Ectodermal cell (in vitro differentiated cells): ENCODE measurements at regions not wholly inside any gene's neighbourhood (a gene's known extent, or its start where the extent isn't known, plus 50 kb on each side); places are given as distances from the start of the nearest gene placed in this dataset.
"Not testable (repeated sequence)": the region's sequence is repeated elsewhere in the genome, so short reads cannot be mapped to it uniquely, and the experiment has no call there.

Experiments used
- H3K27ac ChIP-seq: 2 replicates; pipeline ENCODE4 v1.7.0; 2013; ENCODE audit warnings: mild to moderate bottlenecking, low read depth, low read length; ENCODE audit not compliant: insufficient read depth, poor library complexity, severe bottlenecking
- H3K27me3 ChIP-seq: 2 replicates; pipeline ENCODE4 v1.7.0; 2013; ENCODE audit warnings: mild to moderate bottlenecking, low read length; ENCODE audit not compliant: insufficient read depth, control insufficient read depth, poor library complexity, severe bottlenecking
- H3K36me3 ChIP-seq: one replicate; pipeline ENCODE4 v1.7.0; 2013; ENCODE audit warnings: low read length; ENCODE audit not compliant: control insufficient read depth, insufficient read depth
- H3K4me1 ChIP-seq: one replicate; pipeline ENCODE4 v1.7.0; 2013; ENCODE audit warnings: low read length; ENCODE audit not compliant: control insufficient read depth, insufficient read depth
- H3K4me3 ChIP-seq: 2 replicates; pipeline ENCODE4 v1.7.0; 2013; ENCODE audit warnings: low read depth, low read length, control low read depth; ENCODE audit not compliant: insufficient read depth
- H3K9me3 ChIP-seq: 2 replicates; pipeline ENCODE4 v1.7.0; 2013; ENCODE audit warnings: mild to moderate bottlenecking, low read length, moderate library complexity; ENCODE audit not compliant: control insufficient read depth
- WGBS, 2 experiments: methylation state at CpG; one replicate each; pipeline ENCODE4 v1.1.7; 2013; ENCODE audit warnings: missing lambda C conversion rate in 2 of 2; 5-methylcytosine and 5-hydroxymethylcytosine counted together

DNA sequence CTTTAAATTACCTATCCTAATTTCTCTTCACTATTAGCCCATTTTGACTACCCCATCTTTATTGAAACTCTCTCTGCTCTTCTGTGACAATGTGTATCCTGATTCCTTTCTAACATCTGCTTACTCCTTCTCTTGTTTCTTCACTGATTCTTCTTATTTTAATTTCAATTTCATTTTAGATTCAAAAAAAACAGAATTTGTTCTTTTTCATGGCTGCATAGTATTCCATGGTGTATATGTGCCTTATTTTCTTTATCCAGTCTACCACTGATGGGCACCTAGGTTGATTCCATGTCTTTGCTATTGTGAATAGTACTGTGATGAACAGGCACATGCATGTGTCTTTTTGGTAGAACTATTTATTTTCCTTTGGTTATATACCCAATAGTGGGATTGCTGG, 120.0 kb upstream of the VAMP7 start:
- H3K36me3 ChIP-seq, result no peaks in the 10 kb centered on the region
- no peaks in the 10 kb centered on the region for H3K27me3 ChIP-seq
- H3K4me3 ChIP-seq, result no peak overlapping the region
- H3K4me1 ChIP-seq, result no peaks in the 10 kb centered on the region
- H3K9me3 ChIP-seq, result no peaks in the 10 kb centered on the region
- H3K27ac ChIP-seq, result no peak overlapping the region

DNA sequence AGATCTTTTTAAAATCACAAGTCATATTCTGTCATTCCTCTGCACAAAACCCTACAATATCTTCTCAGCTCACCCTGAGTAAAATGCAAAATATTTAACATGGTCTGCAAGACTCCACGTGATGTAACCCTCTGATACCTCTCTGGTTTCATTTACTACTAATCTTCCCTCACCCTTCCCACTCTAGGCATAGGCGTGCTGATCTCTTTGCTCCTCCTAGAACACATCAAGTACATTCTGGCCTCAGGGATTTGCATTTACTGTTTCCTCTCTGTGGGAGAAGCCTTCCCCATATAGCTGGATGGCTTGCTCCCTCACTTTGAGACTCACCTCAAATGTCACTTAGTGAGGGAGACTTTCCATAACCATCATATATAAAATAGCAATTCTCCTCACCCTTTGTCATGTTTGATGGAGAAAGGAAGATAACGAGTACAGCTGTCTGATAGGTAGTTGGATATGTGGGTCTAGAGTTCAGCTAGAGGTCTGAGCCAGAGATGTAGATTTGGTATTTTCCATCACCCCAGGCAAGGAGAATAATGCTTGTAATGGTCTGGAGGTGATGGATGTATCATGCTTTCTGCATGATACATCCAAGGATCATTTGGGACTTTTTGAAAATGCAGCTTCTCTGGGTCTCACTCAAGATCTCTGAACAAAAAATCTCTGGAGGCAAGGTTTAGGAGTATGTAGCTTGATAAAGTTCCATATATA, 123.9 kb upstream of the VAMP7 start:
- H3K4me3 ChIP-seq, result no peak overlapping the region
- no peaks in the 10 kb centered on the region for H3K9me3 ChIP-seq
- no peak overlapping the region for H3K27ac ChIP-seq
- H3K4me1 ChIP-seq, result no peaks in the 10 kb centered on the region
- WGBS, 2 experiments, result 74% methylated on average over 3 of the region's 3 CpGs
- no peaks in the 10 kb centered on the region for H3K27me3 ChIP-seq
- H3K36me3 ChIP-seq, result no peaks in the 10 kb centered on the region

DNA sequence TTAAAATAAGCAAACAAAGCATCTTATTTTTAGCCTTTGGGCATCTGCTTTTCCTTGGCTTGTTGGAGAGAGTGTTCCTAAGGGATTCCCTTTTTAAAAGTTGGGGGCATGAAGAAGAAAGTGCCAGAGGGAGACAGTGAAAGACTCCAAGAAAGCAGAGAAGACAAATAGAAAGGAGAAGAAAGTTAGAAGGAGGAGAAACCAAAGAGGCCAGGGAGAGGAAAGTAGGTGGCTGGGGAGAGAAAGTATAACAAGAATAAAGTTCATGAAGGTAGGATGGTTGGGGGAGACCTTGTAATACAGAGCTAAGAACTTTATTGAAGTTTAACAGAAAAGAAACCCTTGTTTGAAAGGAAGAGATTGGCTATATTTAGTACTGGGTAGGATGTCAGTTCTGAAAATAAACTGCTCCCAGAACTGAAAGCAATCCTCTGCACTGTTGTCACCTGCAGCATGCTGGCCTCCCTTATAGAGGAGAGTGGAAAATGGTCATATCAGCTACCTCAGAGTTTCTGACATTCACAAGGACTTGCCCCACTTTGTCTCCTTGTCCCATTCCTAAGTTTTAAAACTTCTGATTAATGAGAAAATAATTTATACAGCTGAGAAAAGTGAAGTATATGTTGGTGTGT, 125.3 kb upstream of the VAMP7 start:
- no peak overlapping the region for H3K27ac ChIP-seq
- no peaks in the 10 kb centered on the region for H3K27me3 ChIP-seq
- H3K4me3 ChIP-seq, result no peak overlapping the region
- no peaks in the 10 kb centered on the region for H3K4me1 ChIP-seq
- no peaks in the 10 kb centered on the region for H3K36me3 ChIP-seq
- peaks cover 3% of the 10 kb centered on the region for H3K9me3 ChIP-seq

DNA sequence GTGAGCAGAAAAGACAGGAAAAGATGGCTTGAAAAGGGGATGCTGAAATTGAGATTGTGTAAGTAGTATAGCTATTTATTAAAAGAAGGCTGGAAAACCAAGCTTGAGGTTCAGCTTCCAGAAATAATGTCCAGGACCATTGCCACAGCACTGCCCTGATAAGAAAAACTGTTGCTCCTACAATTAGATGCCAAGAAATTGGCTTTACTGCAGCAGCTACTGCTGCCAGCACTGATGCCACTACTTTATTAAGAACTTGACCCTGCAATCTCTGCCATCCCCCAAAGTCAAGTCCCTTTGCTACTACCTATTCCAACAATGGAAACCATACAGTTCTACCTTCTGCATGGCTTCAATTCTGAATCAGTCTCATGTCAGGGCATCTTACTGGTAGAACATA, 130.0 kb upstream of the VAMP7 start:
- no peak overlapping the region for H3K4me3 ChIP-seq
- no peak overlapping the region for H3K27ac ChIP-seq
- peaks cover 5% of the 10 kb centered on the region for H3K9me3 ChIP-seq
- H3K27me3 ChIP-seq, result no peaks in the 10 kb centered on the region
- H3K36me3 ChIP-seq, result no peaks in the 10 kb centered on the region
- H3K4me1 ChIP-seq, result no peaks in the 10 kb centered on the region

DNA sequence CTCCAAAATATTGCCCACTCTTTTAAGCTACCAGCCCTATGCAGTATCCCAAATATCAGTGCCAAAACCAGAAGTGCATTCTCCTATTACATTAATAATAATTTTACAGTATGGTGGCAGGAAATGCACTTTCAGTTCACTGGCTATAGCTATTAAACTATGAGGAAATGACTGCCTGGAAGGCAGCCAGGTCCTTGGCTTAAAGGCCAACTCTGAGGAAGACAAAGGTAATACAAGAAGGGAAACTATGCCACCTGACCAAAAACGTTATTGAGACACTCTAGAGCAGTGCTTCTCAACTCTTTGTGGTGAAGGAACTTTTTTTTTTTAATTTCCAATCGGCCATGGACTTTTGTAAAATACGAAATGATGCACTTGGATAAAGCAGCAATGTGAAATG, 133.6 kb upstream of the VAMP7 start:
- Histone ChIP-seq H3K4me1 (no peaks in the 10 kb centered on the region), H3K9me3 (peaks cover 5% of the 10 kb centered on the region), H3K4me3 (no peak overlapping the region), H3K36me3 (no peaks in the 10 kb centered on the region), H3K27ac (no peak overlapping the region), H3K27me3 (no peaks in the 10 kb centered on the region)
- WGBS, 2 experiments, result 65 to 74% methylated on average over 2 to 3 of the region's 3 CpGs

DNA sequence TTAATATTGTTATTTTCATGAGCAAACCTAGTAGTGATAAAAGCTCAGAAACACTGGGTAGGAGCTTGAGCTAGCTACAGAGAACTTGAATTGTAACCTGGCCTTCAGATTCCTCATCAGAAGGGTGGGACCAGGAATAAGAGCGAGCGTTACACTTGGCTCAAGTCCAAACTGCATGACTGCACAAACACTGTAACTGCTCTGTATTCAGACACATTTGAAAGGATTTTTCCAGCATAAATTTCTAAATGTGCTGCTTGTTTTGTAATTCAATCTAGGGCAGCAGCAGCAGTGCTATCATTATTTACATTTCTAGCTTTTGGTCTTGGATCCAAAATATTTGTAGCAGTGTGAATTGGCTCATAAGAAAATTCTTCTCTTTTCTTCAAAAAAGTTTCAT, 133.0 kb upstream of the TMLHE start:
- Histone ChIP-seq H3K4me1 (no peaks in the 10 kb centered on the region), H3K36me3 (no peaks in the 10 kb centered on the region), H3K4me3 (no peak overlapping the region), H3K27ac (no peak overlapping the region), H3K9me3 (peaks cover 4% of the 10 kb centered on the region), H3K27me3 (no peaks in the 10 kb centered on the region)
- 90 to 100% methylated on average over 2 of the region's 2 CpGs for WGBS, 2 experiments

DNA sequence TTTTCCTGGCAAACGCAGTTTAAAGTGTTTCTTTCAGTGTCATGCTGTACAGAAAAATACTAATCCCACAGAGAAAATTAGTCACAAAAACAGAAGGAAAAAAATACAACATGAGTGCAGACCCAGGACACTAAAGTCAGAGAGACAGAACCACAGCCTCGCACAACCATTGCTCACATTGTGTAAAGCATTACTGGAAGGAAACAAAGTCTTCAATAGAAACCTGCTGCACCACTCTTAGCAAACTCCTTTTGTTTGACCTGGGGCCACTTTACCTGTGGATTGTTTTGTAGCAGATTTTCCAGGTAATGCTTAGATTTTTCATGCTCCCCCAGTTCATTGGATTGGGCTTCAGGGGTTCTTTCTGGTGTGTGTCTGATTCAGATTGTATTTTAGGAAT, 131.8 kb upstream of the TMLHE start:
- 65 to 79% methylated on average over 2 of the region's 2 CpGs for WGBS, 2 experiments
- no peak overlapping the region for H3K4me3 ChIP-seq

DNA sequence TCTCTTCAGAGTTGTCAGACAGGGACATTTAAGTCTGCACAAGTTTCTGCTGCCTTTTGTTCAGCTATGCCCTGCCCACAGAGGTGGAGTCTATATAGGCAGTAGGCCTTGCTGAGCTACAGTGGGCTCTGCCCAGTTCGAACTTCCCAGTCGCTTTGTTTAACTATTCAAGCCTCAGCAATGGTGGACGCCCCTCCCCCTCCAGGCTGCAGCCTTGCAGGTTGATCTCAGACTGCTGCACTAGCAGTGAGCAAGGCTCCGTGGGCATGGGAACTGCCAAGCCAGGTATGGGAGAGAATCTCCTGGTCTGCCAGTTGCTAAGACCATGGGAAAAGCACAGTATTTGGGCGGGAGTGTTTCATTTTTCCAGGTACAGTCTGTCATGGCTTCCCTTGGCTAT, 115.6 kb upstream of the TMLHE start:
- H3K27ac ChIP-seq, H3K4me1 ChIP-seq, H3K9me3 ChIP-seq, H3K36me3 ChIP-seq, H3K27me3 ChIP-seq, H3K4me3 ChIP-seq: not testable (repeated sequence)
- 75 to 76% methylated on average over 5 of the region's 5 CpGs for WGBS, 2 experiments

More for the DNA sequence above, 131.8 kb upstream of the TMLHE start:
- Histone ChIP-seq H3K27me3 (no peaks in the 10 kb centered on the region), H3K4me1 (no peaks in the 10 kb centered on the region), H3K9me3 (peaks cover 4% of the 10 kb centered on the region), H3K36me3 (no peaks in the 10 kb centered on the region), H3K27ac (no peak overlapping the region)

DNA sequence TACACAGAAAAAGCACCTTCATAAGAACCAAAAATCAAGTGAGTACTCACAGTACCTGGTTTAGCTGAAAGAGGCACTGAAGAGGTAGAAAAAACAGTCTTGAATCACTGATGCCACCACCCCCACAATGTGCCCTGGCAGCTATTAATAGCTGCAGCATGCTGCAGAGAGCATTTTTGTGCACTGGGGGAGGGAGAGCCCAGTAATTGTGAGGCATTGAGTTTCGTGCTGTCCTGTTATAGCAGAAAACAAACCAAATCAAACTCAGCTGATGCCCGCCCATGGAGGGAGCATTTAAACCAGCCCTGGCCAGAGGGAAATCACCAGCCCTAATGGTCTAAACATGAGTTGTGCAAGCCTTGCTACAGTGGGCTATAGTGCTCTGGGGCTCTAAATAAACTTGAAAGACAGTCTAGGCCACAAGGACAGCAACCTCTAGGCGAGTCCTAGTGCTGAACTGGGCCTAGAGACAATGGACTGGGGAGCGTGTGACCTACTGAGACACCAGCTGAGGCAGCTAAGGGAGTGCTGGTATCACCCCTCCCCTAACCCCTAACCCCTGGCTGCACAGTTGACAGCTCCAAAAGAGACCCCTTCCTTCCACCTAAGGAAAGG, 106.3 kb upstream of the TMLHE start:
- Histone ChIP-seq H3K4me1 (no peaks in the 10 kb centered on the region), H3K9me3 (peaks cover 2% of the 10 kb centered on the region), H3K27ac (no peak overlapping the region), H3K36me3 (no peaks in the 10 kb centered on the region), H3K4me3 (no peak overlapping the region), H3K27me3 (no peaks in the 10 kb centered on the region)
- WGBS, 2 experiments, result 62 to 70% methylated on average over 4 of the region's 4 CpGs

DNA sequence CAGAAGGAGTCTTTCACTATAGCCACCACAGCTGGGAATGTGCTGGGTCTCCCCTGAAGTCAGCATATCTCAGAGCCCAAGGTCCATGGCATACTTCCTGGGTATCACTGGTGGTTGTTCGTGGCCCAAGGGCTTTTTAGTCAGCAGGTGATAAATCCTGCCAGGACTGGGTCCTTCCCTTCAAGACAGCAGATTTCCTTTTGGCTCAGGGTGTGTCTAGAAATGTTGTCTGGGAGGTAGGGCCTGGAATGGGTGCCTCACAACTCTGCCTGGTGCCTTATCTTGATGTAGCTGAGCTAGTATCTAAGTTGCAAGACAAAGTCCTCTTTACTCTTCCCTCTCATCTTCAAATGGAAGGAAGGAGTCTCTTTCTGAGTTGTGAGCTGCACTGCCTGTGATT, 102.4 kb upstream of the TMLHE start:
- Histone ChIP-seq H3K9me3 (peaks cover 2% of the 10 kb centered on the region), H3K4me3 (no peak overlapping the region), H3K4me1 (no peaks in the 10 kb centered on the region), H3K36me3 (no peaks in the 10 kb centered on the region), H3K27me3 (no peaks in the 10 kb centered on the region), H3K27ac (no peak overlapping the region)
- WGBS, 2 experiments, result 64 to 71% methylated on average over 1 of the region's 1 CpG
